ENCODE measurements at regions not wholly inside any gene's neighbourhood (a gene's known extent, or its start where the extent isn't known, plus 50 kb on each side); places are given as distances from the start of the nearest gene placed in this dataset.

GRCh38 chr9:2559192-2560152, 62.1 kb upstream of the VLDLR start:
- TF ChIP-seq CTCF (IDR thresholded peaks at IDR 0.05) = no peak
- TF ChIP-seq POLR2A (IDR thresholded peaks at IDR 0.05) = no peak
